NT2/D1 (cell line): ENCODE measurements at regions not wholly inside any gene's neighbourhood (a gene's known extent, or its start where the extent isn't known, plus 50 kb on each side); places are given as distances from the start of the nearest gene placed in this dataset.
"Not testable (repeated sequence)": the region's sequence is repeated elsewhere in the genome, so short reads cannot be mapped to it uniquely, and the experiment has no call there.

ENCODE experiments used
- YY1 ChIP-seq: IDR thresholded peaks from 2 replicates; pipeline ENCODE4 v1.6.1; 2011; ENCODE audit not compliant: insufficient read length, insufficient read depth
- ZNF274 ChIP-seq: IDR thresholded peaks from 2 replicates; pipeline ENCODE4 v1.6.1; 2011; ENCODE audit warnings: mild to moderate bottlenecking, low read depth, low read length

DNA sequence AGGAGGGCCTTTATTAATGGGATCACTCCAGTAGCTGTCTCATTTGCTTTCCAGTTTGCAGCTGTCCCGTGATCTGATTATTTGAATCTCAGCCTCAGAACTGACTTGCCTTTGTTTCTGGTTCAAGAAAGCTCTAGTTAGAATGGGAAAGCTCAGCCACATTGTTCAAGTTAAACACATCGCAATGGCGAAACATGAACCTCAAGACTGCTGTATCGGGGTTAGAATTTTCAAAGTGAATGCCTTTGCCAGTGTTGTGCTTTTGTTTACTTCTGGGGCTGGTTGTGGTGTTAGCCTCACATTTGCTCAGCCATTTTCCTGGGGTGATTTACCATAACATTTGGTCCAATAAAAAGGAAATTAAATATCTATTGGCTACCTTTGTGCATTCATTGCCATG, 105.3 kb downstream of the LUZP4 start:
- not testable (repeated sequence) for TF ChIP-seq YY1, ZNF274
